PFSK-1 (cell line): ENCODE measurements at regions not wholly inside any gene's neighbourhood (a gene's known extent, or its start where the extent isn't known, plus 50 kb on each side); places are given as distances from the start of the nearest gene placed in this dataset.

Source experiments
- FOXP2 ChIP-seq: optimal IDR thresholded peaks from 2 replicates; pipeline ENCODE3; 2011; ENCODE audit warnings: borderline replicate concordance, control low read depth, inconsistent platforms; ENCODE audit not compliant: insufficient read depth; ENCODE audit errors: extremely low read length, extremely low read depth
- POLR2AphosphoS5 ChIP-seq: IDR thresholded peaks from 2 replicates; pipeline ENCODE4 v1.6.1; 2012; ENCODE audit warnings: low read depth, mild to moderate bottlenecking, control low read depth, low read length, moderate library complexity
- SIN3A ChIP-seq: IDR thresholded peaks from 2 replicates; pipeline ENCODE4 v1.6.1; 2012; ENCODE audit warnings: mild to moderate bottlenecking, low read length, moderate library complexity, borderline replicate concordance; ENCODE audit not compliant: insufficient read depth
- TAF1 ChIP-seq: IDR thresholded peaks from 2 replicates; pipeline ENCODE4 v1.6.1; 2012; ENCODE audit warnings: low read length, control low read depth, borderline replicate concordance; ENCODE audit not compliant: insufficient read depth
- TF ChIP-seq, protein P1 (sequence below), 2 experiments: IDR thresholded peaks; 2 replicates each; pipeline versions ENCODE4 v1.6.1 to v1.8.0; 2011 to 2012; ENCODE audit warnings: low read depth in 2 of 2, low read length in 2 of 2, control low read depth in 1 of 2, inconsistent platforms in 1 of 2, mild to moderate bottlenecking in 1 of 2, moderate library complexity in 1 of 2; ENCODE audit not compliant: insufficient read depth in 1 of 2

DNA sequence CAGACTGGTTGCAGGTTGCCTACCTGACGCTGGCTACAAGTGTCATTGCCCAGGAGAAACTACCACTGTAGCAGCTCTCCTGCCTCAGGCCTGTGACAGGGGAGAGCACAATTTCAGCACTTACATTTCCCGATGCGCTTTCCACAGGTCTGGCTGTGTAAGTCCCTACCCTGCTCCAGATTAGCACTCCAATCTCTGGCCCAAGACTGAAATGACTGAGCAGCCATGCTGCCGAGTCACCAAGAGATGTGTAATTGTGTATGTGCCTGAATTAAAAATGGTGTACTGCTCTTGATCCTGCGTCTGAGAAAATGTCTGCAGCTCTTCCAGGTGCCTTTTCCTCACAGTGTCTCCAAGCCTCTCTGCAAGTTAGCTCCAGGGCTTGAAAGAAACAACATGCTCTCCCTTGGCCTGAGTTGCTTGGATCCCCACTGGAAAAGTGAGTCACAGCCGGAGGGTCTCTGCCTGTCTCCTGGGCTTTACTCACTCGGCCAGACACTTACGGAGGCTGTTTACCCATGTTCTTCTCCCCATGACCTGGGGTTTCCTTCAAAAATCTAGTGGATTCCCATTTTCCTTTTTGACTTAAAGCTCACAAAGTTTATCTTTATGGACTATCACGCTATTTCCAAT lies 1001.7 kb upstream of the KCND2 start:
- TF ChIP-seq TAF1 (no peak), POLR2AphosphoS5 (no peak), SIN3A (no peak), FOXP2 (no peak)
- TF ChIP-seq, protein P1, sequence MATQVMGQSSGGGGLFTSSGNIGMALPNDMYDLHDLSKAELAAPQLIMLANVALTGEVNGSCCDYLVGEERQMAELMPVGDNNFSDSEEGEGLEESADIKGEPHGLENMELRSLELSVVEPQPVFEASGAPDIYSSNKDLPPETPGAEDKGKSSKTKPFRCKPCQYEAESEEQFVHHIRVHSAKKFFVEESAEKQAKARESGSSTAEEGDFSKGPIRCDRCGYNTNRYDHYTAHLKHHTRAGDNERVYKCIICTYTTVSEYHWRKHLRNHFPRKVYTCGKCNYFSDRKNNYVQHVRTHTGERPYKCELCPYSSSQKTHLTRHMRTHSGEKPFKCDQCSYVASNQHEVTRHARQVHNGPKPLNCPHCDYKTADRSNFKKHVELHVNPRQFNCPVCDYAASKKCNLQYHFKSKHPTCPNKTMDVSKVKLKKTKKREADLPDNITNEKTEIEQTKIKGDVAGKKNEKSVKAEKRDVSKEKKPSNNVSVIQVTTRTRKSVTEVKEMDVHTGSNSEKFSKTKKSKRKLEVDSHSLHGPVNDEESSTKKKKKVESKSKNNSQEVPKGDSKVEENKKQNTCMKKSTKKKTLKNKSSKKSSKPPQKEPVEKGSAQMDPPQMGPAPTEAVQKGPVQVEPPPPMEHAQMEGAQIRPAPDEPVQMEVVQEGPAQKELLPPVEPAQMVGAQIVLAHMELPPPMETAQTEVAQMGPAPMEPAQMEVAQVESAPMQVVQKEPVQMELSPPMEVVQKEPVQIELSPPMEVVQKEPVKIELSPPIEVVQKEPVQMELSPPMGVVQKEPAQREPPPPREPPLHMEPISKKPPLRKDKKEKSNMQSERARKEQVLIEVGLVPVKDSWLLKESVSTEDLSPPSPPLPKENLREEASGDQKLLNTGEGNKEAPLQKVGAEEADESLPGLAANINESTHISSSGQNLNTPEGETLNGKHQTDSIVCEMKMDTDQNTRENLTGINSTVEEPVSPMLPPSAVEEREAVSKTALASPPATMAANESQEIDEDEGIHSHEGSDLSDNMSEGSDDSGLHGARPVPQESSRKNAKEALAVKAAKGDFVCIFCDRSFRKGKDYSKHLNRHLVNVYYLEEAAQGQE (IDR thresholded peaks at IDR 0.05; ENCODE audit: insufficient read depth in 1 of 2, low read depth in 2 of 2, low read length in 2 of 2) = no peak

DNA sequence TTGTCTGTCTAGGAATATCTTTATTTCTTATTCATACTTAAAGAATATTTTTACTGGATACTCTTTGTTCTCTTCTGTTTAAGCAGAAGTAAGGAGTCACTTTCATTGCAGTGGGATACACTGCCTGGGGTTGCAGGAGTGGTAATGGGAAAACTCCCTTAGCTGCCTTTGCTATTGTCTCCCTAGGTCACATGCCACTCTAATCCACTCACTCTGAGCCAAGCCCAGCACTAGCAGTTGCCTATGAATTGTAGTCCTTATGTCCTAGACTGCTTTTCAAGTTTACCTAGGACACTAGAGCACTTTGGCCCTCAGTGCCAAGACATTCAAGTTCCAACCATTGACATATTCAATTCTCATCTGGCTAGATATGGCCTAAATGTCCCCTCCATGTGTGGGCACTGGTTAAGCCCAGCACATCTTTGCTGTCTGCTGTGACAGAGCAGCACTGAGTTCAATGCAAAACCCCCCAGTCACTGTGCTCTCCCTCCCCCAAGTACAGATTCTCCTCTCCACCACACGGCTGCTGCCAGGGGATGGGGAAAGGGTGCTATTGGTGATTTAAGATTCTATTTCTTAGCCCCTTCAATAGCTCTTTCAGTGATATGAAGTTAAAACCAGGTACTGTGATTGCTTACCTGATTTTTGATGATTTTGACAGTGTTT lies 991.7 kb upstream of the KCND2 start:
- TF ChIP-seq SIN3A (no peak), FOXP2 (no peak), TAF1 (no peak), POLR2AphosphoS5 (no peak)
- TF ChIP-seq, protein P1 (IDR thresholded peaks at IDR 0.05; ENCODE audit: insufficient read depth in 1 of 2, low read depth in 2 of 2, low read length in 2 of 2) = no peak

DNA sequence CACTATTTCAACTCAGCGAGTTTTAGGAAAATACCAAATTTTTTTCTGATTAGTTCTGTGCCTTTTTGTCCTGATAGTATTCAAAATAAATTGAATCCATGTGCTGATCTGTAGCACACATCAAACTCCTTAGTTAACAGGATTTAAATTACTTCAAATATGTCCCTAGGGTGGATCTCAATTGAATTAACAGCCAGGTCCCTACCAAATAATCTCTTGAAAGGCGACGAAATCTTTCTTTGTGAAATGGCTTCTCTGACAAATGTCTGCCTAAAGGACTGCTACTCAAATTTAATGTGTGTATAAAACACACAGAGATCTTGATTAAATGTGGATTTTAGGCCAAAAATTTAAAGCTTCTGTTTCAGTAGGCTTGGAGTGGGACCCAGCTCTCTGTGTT lies 989.6 kb upstream of the KCND2 start:
- no peak for TF ChIP-seq POLR2AphosphoS5
- no peak for TF ChIP-seq SIN3A
- TF ChIP-seq FOXP2 = no peak
- TF ChIP-seq, protein P1 (IDR thresholded peaks at IDR 0.05; ENCODE audit: insufficient read depth in 1 of 2, low read depth in 2 of 2, low read length in 2 of 2) = no peak
- no peak for TF ChIP-seq TAF1

DNA sequence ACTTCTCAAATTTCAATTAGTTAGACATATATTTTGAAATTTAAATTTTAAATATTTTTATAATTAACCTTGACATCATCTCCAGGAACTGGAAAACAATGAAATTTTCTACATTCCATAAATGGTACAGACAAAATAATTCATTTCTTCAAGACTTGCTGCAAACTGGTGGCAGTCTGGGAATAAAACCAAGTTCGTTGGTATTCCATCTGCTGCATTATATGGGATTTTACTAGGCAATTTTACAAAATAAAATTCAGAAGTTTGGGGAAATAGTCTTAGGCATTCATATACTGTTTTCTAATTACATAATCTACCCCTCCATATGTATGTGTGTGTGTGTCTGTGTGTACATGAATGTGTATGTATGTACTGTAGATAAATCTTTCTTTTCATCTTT lies 984.6 kb upstream of the KCND2 start:
- no peak for TF ChIP-seq FOXP2
- no peak for TF ChIP-seq POLR2AphosphoS5
- TF ChIP-seq TAF1 = no peak
- TF ChIP-seq, protein P1 (IDR thresholded peaks at IDR 0.05; ENCODE audit: insufficient read depth in 1 of 2, low read depth in 2 of 2, low read length in 2 of 2) = no peak
- TF ChIP-seq SIN3A = no peak
